GM12892 (cell line): ENCODE measurements at regions not wholly inside any gene's neighbourhood (a gene's known extent, or its start where the extent isn't known, plus 50 kb on each side); places are given as distances from the start of the nearest gene placed in this dataset.

Experiments
- POLR2A ChIP-seq: IDR thresholded peaks from 2 replicates; pipeline ENCODE4 v1.6.1; 2011; ENCODE audit warnings: low read depth, low read length, control low read depth
- POLR2AphosphoS5 ChIP-seq: IDR thresholded peaks from 2 replicates; pipeline ENCODE4 v1.6.1; 2011; ENCODE audit warnings: low read depth, low read length, control low read depth
- TAF1 ChIP-seq: IDR thresholded peaks from 2 replicates; pipeline ENCODE4 v1.6.1; 2011; ENCODE audit warnings: low read depth, mild to moderate bottlenecking, control low read depth, low read length, borderline replicate concordance

- TF ChIP-seq POLR2AphosphoS5 (no peak), POLR2A (no peak), TAF1 (no peak)
Measured at GRCh38 chr6:163962627-163963117, 548.2 kb downstream of the QKI start.
